ENCODE measurements at regions not wholly inside any gene's neighbourhood (a gene's known extent, or its start where the extent isn't known, plus 50 kb on each side); places are given as distances from the start of the nearest gene placed in this dataset.
"Not testable (repeated sequence)": the region's sequence is repeated elsewhere in the genome, so short reads cannot be mapped to it uniquely, and the experiment has no call there.

DNA sequence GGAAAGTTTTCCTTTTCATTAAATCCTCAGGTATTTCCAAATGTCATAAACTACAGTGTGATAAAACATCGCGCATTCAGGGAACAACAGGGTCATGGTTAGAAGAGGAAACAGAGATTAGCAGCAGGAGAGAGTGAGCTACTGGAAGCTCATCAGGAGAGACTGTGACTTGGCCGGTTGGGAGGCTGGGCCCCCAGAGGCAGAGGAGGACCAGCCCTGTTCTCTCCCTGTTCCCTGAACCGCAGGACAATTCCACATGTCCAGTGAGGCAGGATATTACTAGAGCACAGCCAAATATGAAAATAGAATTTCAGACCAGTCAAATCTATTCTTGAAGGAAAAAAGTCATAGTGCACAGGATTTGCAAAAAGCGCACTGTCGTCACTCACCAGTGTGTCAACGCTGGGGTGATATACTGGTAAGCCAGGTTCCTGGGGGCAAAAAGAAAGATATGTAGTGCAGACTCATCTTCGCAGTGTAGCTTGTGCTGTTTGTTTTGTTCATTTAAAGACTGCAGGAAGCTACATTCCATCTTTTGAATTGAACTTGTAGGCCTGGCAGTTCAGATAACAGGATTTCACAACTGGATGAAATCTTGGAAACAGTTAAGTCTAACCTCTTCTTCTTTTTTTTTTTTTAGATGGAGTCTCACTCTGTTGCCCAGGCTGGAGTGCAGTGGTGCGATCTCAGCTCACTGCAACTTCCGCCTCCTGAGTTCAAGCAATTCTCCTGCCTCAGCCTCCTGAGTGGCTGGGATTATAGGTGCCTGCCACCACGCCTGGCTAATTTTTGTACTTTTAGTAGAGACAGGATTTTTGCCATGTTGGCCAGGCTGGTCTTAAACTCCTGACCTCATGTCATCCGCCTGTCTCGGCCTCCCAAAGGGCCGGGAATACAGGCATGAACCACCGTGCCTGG is 162.6 kb upstream of the PABPC3 start:
- TF ChIP-seq, protein P1, sequence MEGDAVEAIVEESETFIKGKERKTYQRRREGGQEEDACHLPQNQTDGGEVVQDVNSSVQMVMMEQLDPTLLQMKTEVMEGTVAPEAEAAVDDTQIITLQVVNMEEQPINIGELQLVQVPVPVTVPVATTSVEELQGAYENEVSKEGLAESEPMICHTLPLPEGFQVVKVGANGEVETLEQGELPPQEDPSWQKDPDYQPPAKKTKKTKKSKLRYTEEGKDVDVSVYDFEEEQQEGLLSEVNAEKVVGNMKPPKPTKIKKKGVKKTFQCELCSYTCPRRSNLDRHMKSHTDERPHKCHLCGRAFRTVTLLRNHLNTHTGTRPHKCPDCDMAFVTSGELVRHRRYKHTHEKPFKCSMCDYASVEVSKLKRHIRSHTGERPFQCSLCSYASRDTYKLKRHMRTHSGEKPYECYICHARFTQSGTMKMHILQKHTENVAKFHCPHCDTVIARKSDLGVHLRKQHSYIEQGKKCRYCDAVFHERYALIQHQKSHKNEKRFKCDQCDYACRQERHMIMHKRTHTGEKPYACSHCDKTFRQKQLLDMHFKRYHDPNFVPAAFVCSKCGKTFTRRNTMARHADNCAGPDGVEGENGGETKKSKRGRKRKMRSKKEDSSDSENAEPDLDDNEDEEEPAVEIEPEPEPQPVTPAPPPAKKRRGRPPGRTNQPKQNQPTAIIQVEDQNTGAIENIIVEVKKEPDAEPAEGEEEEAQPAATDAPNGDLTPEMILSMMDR (IDR thresholded peaks at IDR 0.05; ENCODE audit: low read length) = not testable (repeated sequence)
- not testable (repeated sequence) for TF ChIP-seq EZH2 (IDR thresholded peaks at IDR 0.05; ENCODE audit: borderline replicate concordance, low read length)
